ENCODE measurements at regions not wholly inside any gene's neighbourhood (a gene's known extent, or its start where the extent isn't known, plus 50 kb on each side); places are given as distances from the start of the nearest gene placed in this dataset.

DNA sequence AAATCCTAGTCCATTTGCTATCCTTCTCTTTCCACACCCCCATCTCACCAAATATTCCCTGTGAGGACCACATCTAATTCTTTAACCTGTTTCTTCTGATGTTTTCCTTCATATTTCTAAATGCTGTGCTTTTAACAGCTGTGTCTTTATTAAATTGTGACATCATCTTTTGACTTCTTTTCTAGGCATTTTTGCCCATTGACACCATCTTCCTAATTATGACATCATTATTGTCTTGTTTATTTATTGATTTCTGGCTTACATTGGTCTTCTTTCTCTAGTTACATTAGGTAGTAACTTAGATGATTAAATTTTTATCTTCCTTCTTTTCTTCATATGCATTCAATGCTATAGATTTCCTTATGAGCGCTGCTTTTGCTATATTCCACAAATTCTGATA lies 175.8 kb upstream of the PDE5A start:
- no peaks in the 10 kb centered on the region for H3K36me3 Mint-ChIP-seq (ENCODE audit: low read depth)
- no peak for DNase-seq (ENCODE audit: low read depth, low spot score)
- H3K27me3 Mint-ChIP-seq (ENCODE audit: low read depth): no peaks in the 10 kb centered on the region
- H3K4me1 Mint-ChIP-seq: peaks cover 9% of the 10 kb centered on the region
- TF ChIP-seq, protein P1, sequence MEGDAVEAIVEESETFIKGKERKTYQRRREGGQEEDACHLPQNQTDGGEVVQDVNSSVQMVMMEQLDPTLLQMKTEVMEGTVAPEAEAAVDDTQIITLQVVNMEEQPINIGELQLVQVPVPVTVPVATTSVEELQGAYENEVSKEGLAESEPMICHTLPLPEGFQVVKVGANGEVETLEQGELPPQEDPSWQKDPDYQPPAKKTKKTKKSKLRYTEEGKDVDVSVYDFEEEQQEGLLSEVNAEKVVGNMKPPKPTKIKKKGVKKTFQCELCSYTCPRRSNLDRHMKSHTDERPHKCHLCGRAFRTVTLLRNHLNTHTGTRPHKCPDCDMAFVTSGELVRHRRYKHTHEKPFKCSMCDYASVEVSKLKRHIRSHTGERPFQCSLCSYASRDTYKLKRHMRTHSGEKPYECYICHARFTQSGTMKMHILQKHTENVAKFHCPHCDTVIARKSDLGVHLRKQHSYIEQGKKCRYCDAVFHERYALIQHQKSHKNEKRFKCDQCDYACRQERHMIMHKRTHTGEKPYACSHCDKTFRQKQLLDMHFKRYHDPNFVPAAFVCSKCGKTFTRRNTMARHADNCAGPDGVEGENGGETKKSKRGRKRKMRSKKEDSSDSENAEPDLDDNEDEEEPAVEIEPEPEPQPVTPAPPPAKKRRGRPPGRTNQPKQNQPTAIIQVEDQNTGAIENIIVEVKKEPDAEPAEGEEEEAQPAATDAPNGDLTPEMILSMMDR (conservative IDR thresholded peaks at IDR 0.05): no peak
- no peak overlapping the region for H3K4me3 Mint-ChIP-seq
- H3K27ac Mint-ChIP-seq (ENCODE audit: unreplicated experiment): no peak overlapping the region
- H3K9me3 Mint-ChIP-seq: no peaks in the 10 kb centered on the region

DNA sequence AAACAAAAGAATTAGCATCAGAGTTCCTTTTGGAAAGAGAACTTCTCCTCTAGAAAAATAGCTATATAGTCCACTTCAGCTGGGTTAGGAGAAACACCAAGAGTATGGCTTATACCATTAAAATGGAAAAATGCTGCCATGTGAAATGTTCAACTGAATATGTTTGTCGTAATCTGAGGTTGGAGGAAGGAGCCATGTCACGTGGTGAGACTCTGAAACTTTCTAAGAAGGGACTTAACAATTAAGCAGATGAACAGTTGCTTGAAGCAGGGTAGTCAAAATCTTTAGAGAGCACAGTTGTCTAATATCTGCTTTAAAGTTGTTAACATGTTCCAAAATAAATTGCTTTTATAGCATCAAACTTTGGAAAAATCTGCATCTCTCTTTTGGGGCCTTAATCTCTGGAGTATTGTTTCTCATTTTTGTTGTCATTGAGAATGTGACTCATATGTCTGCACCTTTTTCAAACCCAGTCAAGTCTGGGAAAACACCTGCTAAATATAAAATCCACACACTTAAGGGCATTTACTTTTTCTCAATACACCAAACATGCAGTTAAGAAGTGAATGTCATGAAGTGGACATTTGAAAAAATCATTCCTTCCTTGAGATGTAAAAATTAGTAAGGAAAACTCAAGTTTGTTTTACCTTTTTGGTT lies 168.8 kb upstream of the PDE5A start:
- TF ChIP-seq, protein P1 (conservative IDR thresholded peaks at IDR 0.05): no peak

DNA sequence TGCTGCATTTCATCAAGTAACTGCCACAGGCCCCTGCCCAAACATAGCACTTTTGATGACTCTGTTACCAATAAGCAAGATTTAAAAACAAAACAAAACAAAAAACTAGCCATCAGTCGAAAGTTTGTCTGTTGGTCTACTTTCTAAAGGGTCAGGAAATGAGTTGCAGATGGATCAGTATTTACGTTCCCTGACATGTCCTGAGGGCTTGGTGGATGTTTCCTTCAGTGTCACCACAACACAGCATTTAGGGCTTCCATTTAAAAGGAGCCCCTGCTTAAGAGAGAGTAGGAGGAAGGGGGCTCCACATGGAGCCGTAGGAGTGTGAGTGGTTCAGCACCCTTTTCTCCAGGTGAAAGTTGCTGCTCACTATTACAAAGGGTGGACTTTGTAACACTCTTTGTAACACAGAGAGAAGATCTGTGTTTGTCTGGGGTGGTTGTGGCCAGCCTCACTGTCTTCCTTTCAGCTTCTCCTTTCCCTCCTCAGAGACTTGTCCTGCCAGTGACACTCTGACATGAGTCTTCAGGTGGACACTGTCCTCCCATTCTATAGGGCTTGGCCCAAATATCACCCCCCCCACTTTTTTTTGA lies 167.5 kb upstream of the PDE5A start:
- peaks cover under 1% of the 10 kb centered on the region for H3K9me3 Mint-ChIP-seq
- H3K36me3 Mint-ChIP-seq (ENCODE audit: low read depth): no peaks in the 10 kb centered on the region
- no peak for DNase-seq (ENCODE audit: low read depth, low spot score)
- H3K4me1 Mint-ChIP-seq: peaks cover 22% of the 10 kb centered on the region
- H3K4me3 Mint-ChIP-seq: no peak overlapping the region
- no peak overlapping the region for H3K27ac Mint-ChIP-seq (ENCODE audit: unreplicated experiment)
- TF ChIP-seq, protein P1 (conservative IDR thresholded peaks at IDR 0.05): no peak
- no peaks in the 10 kb centered on the region for H3K27me3 Mint-ChIP-seq (ENCODE audit: low read depth)

More for the DNA sequence above, 168.8 kb upstream of the PDE5A start:
- Mint-ChIP-seq H3K36me3 (ENCODE audit: low read depth) (no peaks in the 10 kb centered on the region), H3K4me1 (peaks cover 22% of the 10 kb centered on the region), H3K9me3 (no peaks in the 10 kb centered on the region), H3K4me3 (no peak overlapping the region), H3K27ac (ENCODE audit: unreplicated experiment) (no peak overlapping the region), H3K27me3 (ENCODE audit: low read depth) (no peaks in the 10 kb centered on the region)
- no peak for DNase-seq (ENCODE audit: low read depth, low spot score)

DNA sequence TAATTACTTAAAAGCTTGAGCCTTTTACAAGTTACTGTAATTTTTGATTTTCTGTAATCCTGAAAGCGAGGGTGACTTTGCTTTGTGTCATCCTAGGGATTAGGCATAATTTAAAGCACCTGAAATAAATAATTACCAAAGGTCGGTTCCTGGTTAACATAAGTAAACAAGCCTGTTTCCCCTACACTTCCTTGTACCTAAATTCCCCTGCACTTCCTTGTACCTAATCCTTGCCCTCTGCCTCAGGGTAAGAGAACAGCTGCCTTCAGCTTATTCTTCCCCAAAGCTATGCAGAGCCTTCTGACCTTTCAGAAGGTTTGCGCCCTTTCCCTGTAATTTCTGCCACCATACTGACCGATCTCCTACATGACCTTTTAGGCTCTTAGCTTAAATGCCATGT lies 166.1 kb upstream of the PDE5A start:
- no peaks in the 10 kb centered on the region for H3K36me3 Mint-ChIP-seq (ENCODE audit: low read depth)
- TF ChIP-seq, protein P1 (conservative IDR thresholded peaks at IDR 0.05): no peak
- peaks cover 22% of the 10 kb centered on the region for H3K4me1 Mint-ChIP-seq
- H3K9me3 Mint-ChIP-seq: peaks cover 4% of the 10 kb centered on the region
- no peak for DNase-seq (ENCODE audit: low read depth, low spot score)
- no peak overlapping the region for H3K4me3 Mint-ChIP-seq
- H3K27me3 Mint-ChIP-seq (ENCODE audit: low read depth): no peaks in the 10 kb centered on the region
- no peak overlapping the region for H3K27ac Mint-ChIP-seq (ENCODE audit: unreplicated experiment)

DNA sequence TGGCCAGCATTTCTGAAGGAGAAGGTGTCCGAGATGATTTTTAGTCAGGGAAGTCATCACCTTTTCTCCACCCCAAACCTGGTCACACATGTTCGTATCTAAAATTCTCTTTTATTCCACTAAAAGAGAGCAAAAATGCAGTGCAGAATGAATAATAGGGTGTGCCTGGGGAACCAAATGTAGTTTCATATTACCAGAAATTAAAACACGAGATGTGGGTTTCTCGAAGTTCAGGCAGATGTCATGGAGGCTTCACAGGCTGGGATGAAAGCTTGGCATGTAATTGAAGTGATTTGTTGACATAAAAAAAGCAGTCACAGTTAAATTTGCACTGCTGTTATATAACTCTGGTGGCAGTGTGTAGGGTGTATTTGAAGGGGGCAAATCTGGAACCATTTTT lies 165.5 kb upstream of the PDE5A start:
- H3K27ac Mint-ChIP-seq (ENCODE audit: unreplicated experiment): no peak overlapping the region
- DNase-seq (ENCODE audit: low read depth, low spot score): no peak
- H3K4me1 Mint-ChIP-seq: peaks cover 22% of the 10 kb centered on the region
- no peak overlapping the region for H3K4me3 Mint-ChIP-seq
- H3K36me3 Mint-ChIP-seq (ENCODE audit: low read depth): no peaks in the 10 kb centered on the region
- H3K27me3 Mint-ChIP-seq (ENCODE audit: low read depth): no peaks in the 10 kb centered on the region
- TF ChIP-seq, protein P1 (conservative IDR thresholded peaks at IDR 0.05): no peak
- H3K9me3 Mint-ChIP-seq: peaks cover 4% of the 10 kb centered on the region

All from neural crest cell (in vitro differentiated cells).